IMR-90 (cell line): ENCODE measurements at regions not wholly inside any gene's neighbourhood (a gene's known extent, or its start where the extent isn't known, plus 50 kb on each side); places are given as distances from the start of the nearest gene placed in this dataset.

Source experiments
- ATAC-seq: fragments of 200-7000 bp; cut with Tn5 transposase; 2 replicates; pipeline ENCODE4 v1.9.1; 2020; ENCODE audit warnings: low read depth, mild to moderate bottlenecking, moderate library complexity
- BruUV-seq: library from RNA; stranded (reverse); fragments of 400-500 nt; replicated peaks from 2 replicates; lab custom pipeline; 2021; lab: Mats Ljungman, UMichigan
- CTCF ChIA-PET: fragments of 300-600 bp; formaldehyde crosslinking; extraction: SDS; loops from one replicate; lab custom pipeline; 2021; ENCODE audit warnings: antibody characterized with exemption; lab: Yijun Ruan, JAX
- POLR2A ChIA-PET: fragments of 300-600 bp; sonication (Branson Sonifier 250); formaldehyde crosslinking; loops from one replicate; lab custom pipeline; 2022; ENCODE audit warnings: antibody characterized with exemption; ENCODE audit not compliant: unreplicated experiment; lab: Charles Lee
- DNase-seq: peaks from one replicate; pipeline ENCODE4 v3.0.0; 2013
- H2AFZ ChIP-seq: replicated peaks from 2 replicates; pipeline ENCODE3; 2013; ENCODE audit warnings: low read length, mild to moderate bottlenecking; ENCODE audit not compliant: poor library complexity
- H2AK5ac ChIP-seq: 2 replicates; pipeline ENCODE4 v1.6.1; 2013; ENCODE audit warnings: low read depth, low read length, inconsistent platforms
- H2AK9ac ChIP-seq: replicated peaks from 2 replicates; pipeline ENCODE3; 2013; ENCODE audit warnings: mild to moderate bottlenecking, low read depth, low read length, moderate library complexity; ENCODE audit not compliant: poor library complexity
- H2BK120ac ChIP-seq: 2 replicates; pipeline ENCODE4 v1.6.1; 2013; ENCODE audit warnings: low read depth, low read length, inconsistent platforms
- H2BK15ac ChIP-seq: 3 replicates; pipeline ENCODE4 v1.6.1; 2013; ENCODE audit warnings: low read depth, low read length, inconsistent platforms
- H2BK20ac ChIP-seq: 2 replicates; pipeline ENCODE4 v1.6.1; 2013; ENCODE audit warnings: low read depth, mild to moderate bottlenecking, inconsistent platforms, low read length, moderate library complexity
- H2BK5ac ChIP-seq: 2 replicates; pipeline ENCODE4 v1.6.1; 2013; ENCODE audit warnings: mild to moderate bottlenecking, low read depth, low read length, inconsistent platforms; ENCODE audit not compliant: poor library complexity, severe bottlenecking
- H3K14ac ChIP-seq: replicated peaks from 2 replicates; pipeline ENCODE4 v1.6.1; 2013; ENCODE audit warnings: low read depth, low read length, inconsistent platforms
- H3K18ac ChIP-seq: 2 replicates; pipeline ENCODE4 v1.6.1; 2013; ENCODE audit warnings: low read depth, low read length, control low read depth
- H3K23ac ChIP-seq: 2 replicates; pipeline ENCODE4 v1.6.1; 2013; ENCODE audit warnings: low read depth, low read length, inconsistent platforms
- H3K27ac ChIP-seq: 2 replicates; pipeline ENCODE4 v1.5.1; 2013; ENCODE audit warnings: mild to moderate bottlenecking, control low read depth, low read length; ENCODE audit not compliant: insufficient read depth
- H3K27me3 ChIP-seq: 2 replicates; pipeline ENCODE4 v1.6.1; 2013; ENCODE audit warnings: low read length; ENCODE audit not compliant: control insufficient read depth, insufficient read depth
- H3K36me3 ChIP-seq: 2 replicates; pipeline ENCODE4 v1.6.1; 2013; ENCODE audit warnings: low read length, mixed read lengths; ENCODE audit not compliant: control insufficient read depth, insufficient read depth
- H3K4ac ChIP-seq: 2 replicates; pipeline ENCODE4 v1.6.1; 2013; ENCODE audit warnings: low read depth, low read length, inconsistent platforms
- H3K4me1 ChIP-seq: 2 replicates; pipeline ENCODE4 v1.6.1; 2013; ENCODE audit warnings: low read length, mixed read lengths; ENCODE audit not compliant: control insufficient read depth, insufficient read depth
- H3K4me2 ChIP-seq: 2 replicates; pipeline ENCODE4 v1.6.1; 2013; ENCODE audit warnings: low read depth, mild to moderate bottlenecking, control low read depth, low read length, moderate library complexity
- H3K4me3 ChIP-seq: 2 replicates; pipeline ENCODE4 v1.5.1; 2013; ENCODE audit warnings: low read depth, mild to moderate bottlenecking, control low read depth, low read length, moderate library complexity; ENCODE audit not compliant: insufficient read depth
- H3K56ac ChIP-seq: 2 replicates; pipeline ENCODE4 v1.6.1; 2013; ENCODE audit warnings: low read length, inconsistent platforms; ENCODE audit not compliant: insufficient read depth; ENCODE audit errors: extremely low read depth
- H3K79me1 ChIP-seq, 2 experiments: 2 replicates each; pipeline ENCODE4 v1.6.1; 2013; ENCODE audit warnings: low read length in 2 of 2, inconsistent platforms in 1 of 2, low read depth in 1 of 2
- H3K9ac ChIP-seq: 2 replicates; pipeline ENCODE4 v1.6.1; 2013; ENCODE audit warnings: low read depth, low read length, control low read depth
- H3K9me1 ChIP-seq: 2 replicates; pipeline ENCODE4 v1.6.1; 2013; ENCODE audit warnings: low read length, inconsistent platforms; ENCODE audit not compliant: insufficient read depth
- H3K9me3 ChIP-seq: 2 replicates; pipeline ENCODE4 v1.6.1; 2013; ENCODE audit warnings: low read length; ENCODE audit not compliant: control insufficient read depth, insufficient read depth
- H4K20me1 ChIP-seq: 2 replicates; pipeline ENCODE4 v1.6.1; 2013; ENCODE audit warnings: low read length, inconsistent platforms; ENCODE audit not compliant: insufficient read depth
- H4K5ac ChIP-seq: 2 replicates; pipeline ENCODE4 v1.6.1; 2013; ENCODE audit warnings: mild to moderate bottlenecking, low read depth, low read length, control low read depth
- H4K8ac ChIP-seq, 2 experiments: 2 replicates each; pipeline ENCODE4 v1.6.1; 2013; ENCODE audit warnings: low read depth in 2 of 2, low read length in 2 of 2, control low read depth in 1 of 2, inconsistent platforms in 1 of 2
- H4K91ac ChIP-seq: 2 replicates; pipeline ENCODE4 v1.6.1; 2013; ENCODE audit warnings: low read depth, low read length, inconsistent platforms; ENCODE audit not compliant: insufficient read depth
- BHLHE40 ChIP-seq: fragments of 150-350 bp; IDR thresholded peaks from 2 replicates; pipeline ENCODE4 v1.6.1; 2016; ENCODE audit warnings: mild to moderate bottlenecking, low read depth, low read length
- CEBPB ChIP-seq: IDR thresholded peaks from 2 replicates; pipeline ENCODE4 v1.6.1; 2012; ENCODE audit warnings: low read depth, low read length, improper control_type of control experiment
- CHD1 ChIP-seq: IDR thresholded peaks from 2 replicates; pipeline ENCODE4 v1.6.1; 2012; ENCODE audit warnings: low read depth, low read length, improper control_type of control experiment
- FOS ChIP-seq: fragments of 150-350 bp; IDR thresholded peaks from 2 replicates; pipeline ENCODE4 v1.6.1; 2016; ENCODE audit warnings: low read depth, low read length
- MAFK ChIP-seq: IDR thresholded peaks from 2 replicates; pipeline ENCODE4 v1.6.1; 2012; ENCODE audit warnings: low read depth, low read length, improper control_type of control experiment
- MAZ ChIP-seq: IDR thresholded peaks from 2 replicates; pipeline ENCODE4 v1.6.1; 2012; ENCODE audit warnings: low read depth, mild to moderate bottlenecking, low read length, improper control_type of control experiment, moderate library complexity, borderline replicate concordance
- MXI1 ChIP-seq: IDR thresholded peaks from 2 replicates; pipeline ENCODE4 v1.6.1; 2012; ENCODE audit warnings: low read depth, mild to moderate bottlenecking, low read length, moderate library complexity, borderline replicate concordance
- NFE2L2 ChIP-seq: fragments of 150-350 bp; IDR thresholded peaks from 2 replicates; pipeline ENCODE4 v1.6.1; 2016; ENCODE audit warnings: low read depth, mild to moderate bottlenecking, low read length
- POLR2A ChIP-seq: IDR thresholded peaks from 2 replicates; pipeline ENCODE4 v1.6.1; 2012; ENCODE audit warnings: mild to moderate bottlenecking, low read depth, low read length
- RAD21 ChIP-seq: IDR thresholded peaks from 2 replicates; pipeline ENCODE4 v1.6.1; 2012; ENCODE audit warnings: low read length, improper control_type of control experiment
- RCOR1 ChIP-seq: IDR thresholded peaks from 2 replicates; pipeline ENCODE4 v1.6.1; 2012; ENCODE audit warnings: mild to moderate bottlenecking, low read length, improper control_type of control experiment; ENCODE audit not compliant: insufficient replicate concordance
- RFX5 ChIP-seq: IDR thresholded peaks from 2 replicates; pipeline ENCODE4 v1.8.0; 2012; ENCODE audit warnings: low read depth, mild to moderate bottlenecking, low read length, moderate library complexity
- SMC3 ChIP-seq: fragments of 150-350 bp; IDR thresholded peaks from 2 replicates; pipeline ENCODE4 v1.6.1; 2016; ENCODE audit warnings: low read depth, mild to moderate bottlenecking, antibody characterized with exemption, low read length, moderate library complexity
- WGBS, 2 experiments: methylation state at CpG; one replicate each; pipeline versions ENCODE4 v1.1.5 to v1.1.7; 2013; ENCODE audit warnings: missing lambda C conversion rate in 2 of 2; ENCODE audit not compliant: insufficient read length in 1 of 2; ENCODE audit errors: extremely low coverage in 2 of 2; 5-methylcytosine and 5-hydroxymethylcytosine counted together
- dilution Hi-C: fragments of 300-500 bp; cut with HindIII; formaldehyde crosslinking; loops from one replicate; pipeline ENCODE4 v1.14.3; 2018; ENCODE audit warnings: low sequenced_read_pairs; ENCODE audit not compliant: unreplicated experiment
- in situ Hi-C: fragments of 300-500 bp; cut with MboI; formaldehyde crosslinking; loops from 3 replicates; pipeline ENCODE4 v1.14.3; 2019; ENCODE audit warnings: low sequenced_read_pairs, inconsistent platforms, mixed read lengths
- intact Hi-C: fragments of 100-400 bp; cut with micrococcal nuclease; formaldehyde crosslinking; loops from 2 replicates; pipeline ENCODE4 v1.10.0; 2022
- TF ChIP-seq, protein P1 (sequence below): fragments of 150-350 bp; IDR thresholded peaks from 2 replicates; pipeline ENCODE4 v1.6.1; 2016; ENCODE audit warnings: low read depth, mild to moderate bottlenecking, low read length, moderate library complexity, borderline replicate concordance
- TF ChIP-seq, protein P2 (sequence below): conservative IDR thresholded peaks from 2 replicates; pipeline ENCODE4 v1.5.1; 2012; ENCODE audit warnings: mild to moderate bottlenecking, low read depth, low read length, improper control_type of control experiment
- TF ChIP-seq, protein P3 (sequence below): fragments of 150-350 bp; IDR thresholded peaks from 2 replicates; pipeline ENCODE4 v1.6.1; 2017; ENCODE audit warnings: mild to moderate bottlenecking, antibody characterized with exemption, low read length, low read depth

DNA sequence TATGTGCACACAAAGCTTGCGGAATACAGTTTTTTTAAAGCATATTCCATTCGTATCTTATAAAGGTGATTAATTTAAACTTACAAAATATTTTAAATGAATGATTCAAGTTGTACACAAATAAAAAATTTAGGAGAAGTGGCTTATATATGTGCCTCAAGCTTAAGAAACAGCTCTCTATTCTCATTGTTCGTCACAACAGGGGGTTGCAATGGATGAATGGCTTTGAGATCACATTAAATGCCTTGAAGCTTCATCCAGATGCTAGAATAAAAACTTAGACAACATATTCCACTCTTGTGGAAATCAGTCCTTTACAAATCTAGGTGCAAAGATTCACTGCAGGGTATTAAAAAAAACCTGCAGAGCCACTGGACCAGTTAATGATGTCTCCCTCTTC is 303.9 kb upstream of the LRFN5 start:
- H2BK15ac ChIP-seq: no peak overlapping the region
- H3K4me1 ChIP-seq: no peaks in the 10 kb centered on the region
- DNase-seq: no peak
- H3K56ac ChIP-seq: no peak overlapping the region
- no peak overlapping the region for H2AK5ac ChIP-seq
- H2BK20ac ChIP-seq: no peak overlapping the region
- BruUV-seq: no TSS peak
- no peak overlapping the region for H3K4me3 ChIP-seq
- no peak overlapping the region for H3K4me2 ChIP-seq
- H3K9me3 ChIP-seq: no peaks in the 10 kb centered on the region
- no peak overlapping the region for H2AFZ ChIP-seq
- no peak overlapping the region for H2BK120ac ChIP-seq
- no peak overlapping the region for H2AK9ac ChIP-seq
- H3K4ac ChIP-seq: no peak overlapping the region
- H3K27me3 ChIP-seq: no peaks in the 10 kb centered on the region
- ChIA-PET POLR2A (no interaction called here), CTCF (interaction anchor here (0.6 kb wide), 1 partner anchor 15 kb away, joined by 3 read pairs; no protein-coding TSS in a partner anchor)
- in situ Hi-C loops (no loop called here), intact Hi-C loops (no loop called here), dilution Hi-C loops (no loop called here)
- H3K18ac ChIP-seq: no peak overlapping the region
- no peak overlapping the region for H3K9ac ChIP-seq
- no peak for ATAC-seq
- H3K79me1 ChIP-seq: no peaks in the 10 kb centered on the region
- no peak overlapping the region for H4K91ac ChIP-seq
- no CpG with 5 or more reads among the region's 3 CpGs for WGBS, 2 experiments
- TF ChIP-seq, protein P1, sequence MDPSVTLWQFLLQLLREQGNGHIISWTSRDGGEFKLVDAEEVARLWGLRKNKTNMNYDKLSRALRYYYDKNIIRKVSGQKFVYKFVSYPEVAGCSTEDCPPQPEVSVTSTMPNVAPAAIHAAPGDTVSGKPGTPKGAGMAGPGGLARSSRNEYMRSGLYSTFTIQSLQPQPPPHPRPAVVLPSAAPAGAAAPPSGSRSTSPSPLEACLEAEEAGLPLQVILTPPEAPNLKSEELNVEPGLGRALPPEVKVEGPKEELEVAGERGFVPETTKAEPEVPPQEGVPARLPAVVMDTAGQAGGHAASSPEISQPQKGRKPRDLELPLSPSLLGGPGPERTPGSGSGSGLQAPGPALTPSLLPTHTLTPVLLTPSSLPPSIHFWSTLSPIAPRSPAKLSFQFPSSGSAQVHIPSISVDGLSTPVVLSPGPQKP: no peak
- TF ChIP-seq, protein P2, sequence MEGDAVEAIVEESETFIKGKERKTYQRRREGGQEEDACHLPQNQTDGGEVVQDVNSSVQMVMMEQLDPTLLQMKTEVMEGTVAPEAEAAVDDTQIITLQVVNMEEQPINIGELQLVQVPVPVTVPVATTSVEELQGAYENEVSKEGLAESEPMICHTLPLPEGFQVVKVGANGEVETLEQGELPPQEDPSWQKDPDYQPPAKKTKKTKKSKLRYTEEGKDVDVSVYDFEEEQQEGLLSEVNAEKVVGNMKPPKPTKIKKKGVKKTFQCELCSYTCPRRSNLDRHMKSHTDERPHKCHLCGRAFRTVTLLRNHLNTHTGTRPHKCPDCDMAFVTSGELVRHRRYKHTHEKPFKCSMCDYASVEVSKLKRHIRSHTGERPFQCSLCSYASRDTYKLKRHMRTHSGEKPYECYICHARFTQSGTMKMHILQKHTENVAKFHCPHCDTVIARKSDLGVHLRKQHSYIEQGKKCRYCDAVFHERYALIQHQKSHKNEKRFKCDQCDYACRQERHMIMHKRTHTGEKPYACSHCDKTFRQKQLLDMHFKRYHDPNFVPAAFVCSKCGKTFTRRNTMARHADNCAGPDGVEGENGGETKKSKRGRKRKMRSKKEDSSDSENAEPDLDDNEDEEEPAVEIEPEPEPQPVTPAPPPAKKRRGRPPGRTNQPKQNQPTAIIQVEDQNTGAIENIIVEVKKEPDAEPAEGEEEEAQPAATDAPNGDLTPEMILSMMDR: no peak
- TF ChIP-seq RFX5 (no peak), CHD1 (no peak), CEBPB (no peak), MAZ (no peak), NFE2L2 (no peak), BHLHE40 (no peak), POLR2A (no peak), FOS (no peak), MAFK (no peak), RAD21 (no peak), SMC3 (no peak), RCOR1 (no peak), MXI1 (no peak)
- TF ChIP-seq, protein P3, sequence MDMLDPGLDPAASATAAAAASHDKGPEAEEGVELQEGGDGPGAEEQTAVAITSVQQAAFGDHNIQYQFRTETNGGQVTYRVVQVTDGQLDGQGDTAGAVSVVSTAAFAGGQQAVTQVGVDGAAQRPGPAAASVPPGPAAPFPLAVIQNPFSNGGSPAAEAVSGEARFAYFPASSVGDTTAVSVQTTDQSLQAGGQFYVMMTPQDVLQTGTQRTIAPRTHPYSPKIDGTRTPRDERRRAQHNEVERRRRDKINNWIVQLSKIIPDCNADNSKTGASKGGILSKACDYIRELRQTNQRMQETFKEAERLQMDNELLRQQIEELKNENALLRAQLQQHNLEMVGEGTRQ: no peak
- H4K20me1 ChIP-seq: no peaks in the 10 kb centered on the region
- no peak overlapping the region for H4K5ac ChIP-seq
- no peaks in the 10 kb centered on the region for H3K9me1 ChIP-seq
- no peak overlapping the region for H3K14ac ChIP-seq
- H3K23ac ChIP-seq: no peak overlapping the region
- no peak overlapping the region for H4K8ac ChIP-seq
- no peak overlapping the region for H2BK5ac ChIP-seq
- no peak overlapping the region for H3K27ac ChIP-seq
- H3K36me3 ChIP-seq: no peaks in the 10 kb centered on the region
